ENCODE measurements at regions not wholly inside any gene's neighbourhood (a gene's known extent, or its start where the extent isn't known, plus 50 kb on each side); places are given as distances from the start of the nearest gene placed in this dataset.

- no peak for DNase-seq (ENCODE audit: low read depth in 1 of 2, low spot score in 1 of 2)
Measured at GRCh38 chr1:168960595-168960994, 145.9 kb upstream of the ATP1B1 start.

GRCh38 chr1:168963601-168964000 is 142.9 kb upstream of the ATP1B1 start:
- no peak for DNase-seq (ENCODE audit: low read depth in 1 of 2, low spot score in 1 of 2)

GRCh38 chr1:168964478-168964877 is 142.0 kb upstream of the ATP1B1 start:
- DNase-seq (ENCODE audit: low read depth in 1 of 2, low spot score in 1 of 2) = no peak

- no peak for DNase-seq (ENCODE audit: low read depth in 1 of 2, low spot score in 1 of 2)
Measured at GRCh38 chr1:168966217-168966616, 140.3 kb upstream of the ATP1B1 start.

- no peak for DNase-seq (ENCODE audit: low read depth in 1 of 2, low spot score in 1 of 2)
Measured at GRCh38 chr1:168966636-168967035, 139.9 kb upstream of the ATP1B1 start.

- DNase-seq (ENCODE audit: low read depth in 1 of 2, low spot score in 1 of 2) = no peak
Measured at GRCh38 chr1:168970926-168971659, 135.4 kb upstream of the ATP1B1 start.

- DNase-seq (ENCODE audit: low read depth in 1 of 2, low spot score in 1 of 2) = no peak
Measured at GRCh38 chr1:168972225-168972624, 134.3 kb upstream of the ATP1B1 start.

GRCh38 chr1:168972887-168973286 is 133.6 kb upstream of the ATP1B1 start:
- DNase-seq (ENCODE audit: low read depth in 1 of 2, low spot score in 1 of 2) = no peak

- no peak for DNase-seq (ENCODE audit: low read depth in 1 of 2, low spot score in 1 of 2)
Measured at GRCh38 chr1:168974117-168974516, 132.4 kb upstream of the ATP1B1 start.

- DNase-seq (ENCODE audit: low read depth in 1 of 2, low spot score in 1 of 2) = no peak
Measured at GRCh38 chr1:168974611-168975010, 131.9 kb upstream of the ATP1B1 start.

GRCh38 chr1:168976267-168976666 is 130.2 kb upstream of the ATP1B1 start:
- no peak for DNase-seq (ENCODE audit: low read depth in 1 of 2, low spot score in 1 of 2)

GRCh38 chr1:168977618-168978017 is 128.9 kb upstream of the ATP1B1 start:
- no peak for DNase-seq (ENCODE audit: low read depth in 1 of 2, low spot score in 1 of 2)

GRCh38 chr1:168979276-168979675 is 127.2 kb upstream of the ATP1B1 start:
- DNase-seq (ENCODE audit: low read depth in 1 of 2, low spot score in 1 of 2) = no peak

GRCh38 chr1:168980180-168980579 is 126.3 kb upstream of the ATP1B1 start:
- DNase-seq (ENCODE audit: low read depth in 1 of 2, low spot score in 1 of 2) = no peak

GRCh38 chr1:168980656-168981055 is 125.8 kb upstream of the ATP1B1 start:
- no peak for DNase-seq (ENCODE audit: low read depth in 1 of 2, low spot score in 1 of 2)

- DNase-seq (ENCODE audit: low read depth in 1 of 2, low spot score in 1 of 2) = no peak
Measured at GRCh38 chr1:168982778-168983177, 123.7 kb upstream of the ATP1B1 start.

- DNase-seq (ENCODE audit: low read depth in 1 of 2, low spot score in 1 of 2) = no peak
Measured at GRCh38 chr1:168987330-168987729, 119.2 kb upstream of the ATP1B1 start.

- DNase-seq (ENCODE audit: low read depth in 1 of 2, low spot score in 1 of 2) = no peak
Measured at GRCh38 chr1:168987923-168988322, 118.6 kb upstream of the ATP1B1 start.

- DNase-seq (ENCODE audit: low read depth in 1 of 2, low spot score in 1 of 2) = no peak
Measured at GRCh38 chr1:168989985-168990384, 116.5 kb upstream of the ATP1B1 start.

GRCh38 chr1:168991667-168992475 is 114.6 kb upstream of the ATP1B1 start:
- DNase-seq (ENCODE audit: low read depth in 1 of 2, low spot score in 1 of 2) = no peak

GRCh38 chr1:169001353-169001752 is 105.1 kb upstream of the ATP1B1 start:
- DNase-seq (ENCODE audit: low read depth in 1 of 2, low spot score in 1 of 2) = no peak

- no peak for DNase-seq (ENCODE audit: low read depth in 1 of 2, low spot score in 1 of 2)
Measured at GRCh38 chr1:169003864-169004516, 102.5 kb upstream of the ATP1B1 start.

Data from activated T-helper 1 cell treated with anti-CD3 and anti-CD28 coated beads, Interleukin-2, amount 50 U/mL, for 16 hours (primary cell).